Lower leg skin (tissue), 4 donors: ENCODE measurements at regions not wholly inside any gene's neighbourhood (a gene's known extent, or its start where the extent isn't known, plus 50 kb on each side); places are given as distances from the start of the nearest gene placed in this dataset.
"Not testable (repeated sequence)": the region's sequence is repeated elsewhere in the genome, so short reads cannot be mapped to it uniquely, and the experiment has no call there.

Experiments
- DNase-seq, 2 donors: peaks; one replicate each; pipeline ENCODE4 v3.0.0-alpha.2; 2019; ENCODE audit warnings: low spot score in 2 of 2
- H3K4me3 ChIP-seq: fragments of 200-600 bp; sonication (generic); 2 replicates; pipeline ENCODE4 v1.5.1; 2017; ENCODE audit warnings: mild to moderate bottlenecking, low read depth; ENCODE audit not compliant: poor library complexity, severe bottlenecking
- CTCF ChIP-seq, 3 donors: fragments of 450-650 bp; IDR thresholded peaks; one replicate each; pipeline ENCODE4 v1.5.1; 2016; ENCODE audit warnings: antibody characterized with exemption in 3 of 3, mild to moderate bottlenecking in 3 of 3, moderate library complexity in 2 of 3
- POLR2A ChIP-seq, 2 donors: fragments of 450-650 bp; IDR thresholded peaks; one replicate each; pipeline ENCODE4 v1.6.1; 2016 to 2017; ENCODE audit warnings: antibody characterized with exemption in 2 of 2, mild to moderate bottlenecking in 1 of 2, moderate library complexity in 1 of 2
- WGBS, 2 donors: methylation state at CpG; one replicate each; pipeline ENCODE4 v1.1.5; 2018; 5-methylcytosine and 5-hydroxymethylcytosine counted together
- intact Hi-C: fragments of 100-400 bp; cut with DNase I; formaldehyde crosslinking; loops from one replicate; pipeline ENCODE4 v1.15.0; 2023; ENCODE audit warnings: low total_unique reads

GRCh38 chrX:12060489-12061260 lies 77.6 kb upstream of the FRMPD4 start:
- no peak for TF ChIP-seq POLR2A (IDR thresholded peaks at IDR 0.05)
- no peak for TF ChIP-seq CTCF (IDR thresholded peaks at IDR 0.05)
- DNase-seq, result no peak
- 68 to 80% methylated on average over 2 of the region's 2 CpGs for WGBS, 2 donors
- intact Hi-C loops, result no loop called here
- no peak overlapping the region for H3K4me3 ChIP-seq

DNA sequence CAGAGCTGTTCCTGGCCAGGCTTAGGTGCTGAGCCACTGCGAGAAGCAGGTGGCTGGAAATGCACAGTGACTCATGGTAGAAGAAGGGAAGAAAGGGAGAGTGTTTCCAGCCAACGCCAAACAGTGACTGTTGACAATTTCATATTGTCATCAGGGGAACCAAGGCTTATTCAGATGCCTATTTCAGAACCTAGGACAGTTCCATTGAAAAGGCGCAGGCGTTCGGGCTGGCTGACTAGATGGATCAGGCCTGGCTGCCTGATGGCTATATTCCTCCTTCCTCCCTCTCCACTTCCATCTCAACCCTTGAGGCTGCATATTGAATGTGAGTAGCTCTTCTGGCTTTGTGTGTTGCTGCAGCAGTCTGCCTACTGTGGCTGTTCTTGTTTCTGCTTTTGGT lies 73.0 kb upstream of the FRMPD4 start:
- DNase-seq, result no peak
- no peak overlapping the region for H3K4me3 ChIP-seq
- WGBS, 2 donors, result 21 to 25% methylated on average over 5 of the region's 5 CpGs
- intact Hi-C loops, result no loop called here
- TF ChIP-seq POLR2A (IDR thresholded peaks at IDR 0.05) (no peak), CTCF (IDR thresholded peaks at IDR 0.05) (no peak)

DNA sequence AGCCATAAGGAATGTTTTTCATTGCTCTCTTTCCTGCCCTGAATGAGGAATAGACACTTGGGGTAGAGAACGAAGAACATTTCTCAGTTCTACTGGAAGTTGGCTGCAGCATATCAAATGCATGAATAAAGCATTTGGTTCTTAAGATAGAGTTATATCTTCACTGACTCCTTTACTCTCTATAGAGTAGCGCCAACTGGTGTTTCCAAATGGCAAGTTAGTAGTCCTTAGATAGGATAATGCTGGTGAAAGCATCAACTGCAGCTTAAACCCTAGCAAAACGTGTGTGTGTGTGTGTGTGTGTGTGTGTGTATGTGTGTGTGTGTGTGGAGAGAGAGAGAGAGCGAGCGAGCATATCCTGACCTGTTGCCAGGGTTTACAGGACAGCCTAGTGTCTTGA lies 62.2 kb upstream of the FRMPD4 start:
- no peak for TF ChIP-seq POLR2A (IDR thresholded peaks at IDR 0.05)
- TF ChIP-seq CTCF (IDR thresholded peaks at IDR 0.05), result no peak
- H3K4me3 ChIP-seq, result no peak overlapping the region
- WGBS, 2 donors, result 57 to 68% methylated on average over 5 of the region's 5 CpGs
- intact Hi-C loops, result no loop called here
- no peak for DNase-seq

DNA sequence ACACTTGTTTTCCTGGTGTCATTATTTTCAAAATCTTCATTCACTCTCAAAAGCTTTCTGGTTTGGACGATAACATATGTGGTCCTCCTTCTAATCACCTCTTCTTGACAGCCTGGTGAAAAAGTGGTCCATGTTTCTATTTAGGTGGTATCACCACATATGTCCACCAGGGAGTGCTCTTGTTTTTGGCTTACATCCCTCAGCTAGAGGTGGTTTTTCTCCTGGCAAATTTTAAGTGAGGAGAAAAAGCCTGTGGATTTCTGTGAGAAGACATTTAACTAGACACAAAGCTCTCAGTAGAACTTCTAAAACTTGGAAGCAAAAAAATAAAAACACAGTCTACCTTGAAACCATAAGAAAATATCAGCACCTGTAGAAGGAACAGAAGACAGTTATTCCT lies 58.0 kb upstream of the FRMPD4 start:
- TF ChIP-seq POLR2A (IDR thresholded peaks at IDR 0.05) (no peak), CTCF (IDR thresholded peaks at IDR 0.05) (no peak)
- DNase-seq, result no peak
- no peak overlapping the region for H3K4me3 ChIP-seq
- 7 to 12% methylated on average over 1 of the region's 1 CpG for WGBS, 2 donors
- intact Hi-C loops, result no loop called here

GRCh38 chrX:12082959-12083358 lies 55.3 kb upstream of the FRMPD4 start:
- intact Hi-C loops, H3K4me3 ChIP-seq, DNase-seq: not testable (repeated sequence)
- 72 to 92% methylated on average over 2 of the region's 2 CpGs for WGBS, 2 donors
